ENCODE measurements at regions not wholly inside any gene's neighbourhood (a gene's known extent, or its start where the extent isn't known, plus 50 kb on each side); places are given as distances from the start of the nearest gene placed in this dataset.
"Not testable (repeated sequence)": the region's sequence is repeated elsewhere in the genome, so short reads cannot be mapped to it uniquely, and the experiment has no call there.

DNA sequence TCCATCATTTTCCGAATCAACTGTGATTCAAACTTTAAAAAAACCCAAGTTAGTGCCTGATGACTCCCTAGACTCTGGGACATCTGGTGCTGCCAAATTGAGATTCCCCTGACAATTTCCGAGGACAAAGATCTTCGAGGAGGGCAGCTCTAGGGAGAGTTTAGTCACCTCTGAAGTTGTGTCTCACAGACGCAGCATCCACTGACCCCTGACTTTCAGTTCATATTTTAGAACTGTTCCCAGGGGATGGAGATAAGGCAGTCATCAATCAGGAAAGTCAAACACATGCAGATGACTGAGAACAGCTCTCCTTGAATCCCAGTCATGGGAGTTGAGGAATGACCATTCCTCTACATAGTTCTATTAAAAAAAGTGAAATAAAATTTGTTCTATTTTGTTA is 643.9 kb downstream of the TRIML1 start:
- intact Hi-C loops (cut with DNase I): no loop called here
- 65 to 68% methylated on average over 4 of the region's 4 CpGs for WGBS, 2 donors
- TF ChIP-seq, protein P1, sequence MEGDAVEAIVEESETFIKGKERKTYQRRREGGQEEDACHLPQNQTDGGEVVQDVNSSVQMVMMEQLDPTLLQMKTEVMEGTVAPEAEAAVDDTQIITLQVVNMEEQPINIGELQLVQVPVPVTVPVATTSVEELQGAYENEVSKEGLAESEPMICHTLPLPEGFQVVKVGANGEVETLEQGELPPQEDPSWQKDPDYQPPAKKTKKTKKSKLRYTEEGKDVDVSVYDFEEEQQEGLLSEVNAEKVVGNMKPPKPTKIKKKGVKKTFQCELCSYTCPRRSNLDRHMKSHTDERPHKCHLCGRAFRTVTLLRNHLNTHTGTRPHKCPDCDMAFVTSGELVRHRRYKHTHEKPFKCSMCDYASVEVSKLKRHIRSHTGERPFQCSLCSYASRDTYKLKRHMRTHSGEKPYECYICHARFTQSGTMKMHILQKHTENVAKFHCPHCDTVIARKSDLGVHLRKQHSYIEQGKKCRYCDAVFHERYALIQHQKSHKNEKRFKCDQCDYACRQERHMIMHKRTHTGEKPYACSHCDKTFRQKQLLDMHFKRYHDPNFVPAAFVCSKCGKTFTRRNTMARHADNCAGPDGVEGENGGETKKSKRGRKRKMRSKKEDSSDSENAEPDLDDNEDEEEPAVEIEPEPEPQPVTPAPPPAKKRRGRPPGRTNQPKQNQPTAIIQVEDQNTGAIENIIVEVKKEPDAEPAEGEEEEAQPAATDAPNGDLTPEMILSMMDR (IDR thresholded peaks at IDR 0.05): no peak
- TF ChIP-seq POLR2A (IDR thresholded peaks at IDR 0.05): no peak
- Histone ChIP-seq H3K4me1 (no peaks in the 10 kb centered on the region), H3K36me3 (no peaks in the 10 kb centered on the region), H3K9me3 (no peaks in the 10 kb centered on the region), H3K4me3 (replicated peaks in 1 of 3) (no peak overlapping the region), H3K27ac (no peak overlapping the region), H3K27me3 (no peaks in the 10 kb centered on the region)
- DNase-seq: no peak

DNA sequence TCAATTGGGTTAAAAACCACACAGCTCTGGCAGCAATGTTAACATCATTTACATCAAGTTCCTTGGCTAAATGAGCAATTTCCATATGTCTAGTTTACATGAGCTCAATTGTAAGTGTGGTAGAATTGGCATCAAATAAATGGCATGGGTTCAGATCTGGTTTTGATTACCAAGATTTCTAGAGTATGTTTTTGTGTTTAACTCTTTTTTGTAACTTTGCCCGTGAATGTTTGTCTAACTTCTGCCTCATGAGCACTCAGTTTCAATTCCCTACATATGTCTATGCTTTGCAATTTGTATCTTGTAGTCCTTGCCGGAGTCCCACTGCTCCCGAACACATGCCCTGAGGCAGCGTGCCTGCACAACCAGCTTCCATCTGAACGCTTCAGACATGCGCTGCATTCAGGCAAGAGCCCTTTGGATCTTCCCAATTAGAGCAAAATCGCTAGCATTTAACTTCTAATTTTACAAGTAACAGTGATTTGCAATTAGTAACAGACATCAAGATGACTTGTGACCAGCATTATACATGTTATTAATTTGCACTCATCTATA is 644.4 kb downstream of the TRIML1 start:
- Histone ChIP-seq H3K4me3 (replicated peaks in 1 of 3) (no peak overlapping the region), H3K36me3 (no peaks in the 10 kb centered on the region), H3K4me1 (no peaks in the 10 kb centered on the region), H3K9me3 (no peaks in the 10 kb centered on the region), H3K27ac (no peak overlapping the region), H3K27me3 (no peaks in the 10 kb centered on the region)
- no peak for DNase-seq
- 79 to 85% methylated on average over 7 of the region's 7 CpGs for WGBS, 2 donors
- intact Hi-C loops (cut with DNase I): no loop called here
- TF ChIP-seq, protein P1 (IDR thresholded peaks at IDR 0.05): no peak
- TF ChIP-seq POLR2A (IDR thresholded peaks at IDR 0.05): no peak

DNA sequence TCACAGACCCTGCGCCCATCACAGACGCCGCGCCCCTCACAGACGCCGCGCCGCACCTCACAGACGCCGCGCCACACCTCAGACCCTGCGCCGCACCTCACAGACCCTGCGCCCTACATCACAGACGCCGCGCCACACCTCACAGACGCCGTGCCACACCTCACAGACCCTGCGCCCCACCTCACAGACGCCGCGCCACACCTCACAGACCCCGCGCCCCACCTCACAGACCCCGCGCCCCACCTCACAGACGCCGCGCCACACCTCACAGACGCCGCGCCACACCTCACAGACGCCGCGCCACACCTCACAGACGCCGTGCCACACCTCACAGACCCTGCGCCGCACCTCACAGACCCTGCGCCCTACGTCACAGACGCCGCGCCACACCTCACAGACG is 657.4 kb downstream of the TRIML1 start:
- H3K9me3 ChIP-seq; H3K27me3 ChIP-seq; H3K36me3 ChIP-seq; H3K27ac ChIP-seq; H3K4me1 ChIP-seq; DNase-seq; H3K4me3 ChIP-seq (replicated peaks in 1 of 3); intact Hi-C loops (cut with DNase I): not testable (repeated sequence)
- 92 to 95% methylated on average over 40 to 45 of the region's 46 CpGs for WGBS, 2 donors

DNA sequence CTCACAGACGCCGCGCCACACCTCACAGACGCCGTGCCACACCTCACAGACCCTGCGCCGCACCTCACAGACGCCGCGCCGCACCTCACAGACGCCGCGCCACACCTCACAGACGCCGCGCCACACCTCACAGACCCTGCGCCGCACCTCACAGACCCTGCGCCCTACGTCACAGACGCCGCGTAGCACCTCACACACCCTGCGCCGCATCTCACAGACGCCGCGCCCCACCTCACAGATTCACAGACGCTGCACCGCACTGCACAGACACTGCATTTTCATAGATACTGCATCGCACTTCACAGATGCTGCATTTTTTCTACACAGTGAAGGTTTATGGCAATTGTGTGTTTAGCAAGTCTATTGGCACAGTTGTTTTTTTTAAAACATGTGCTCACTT is 657.8 kb downstream of the TRIML1 start:
- H3K27me3 ChIP-seq; intact Hi-C loops (cut with DNase I); DNase-seq; H3K9me3 ChIP-seq; H3K27ac ChIP-seq; H3K4me1 ChIP-seq; H3K4me3 ChIP-seq (replicated peaks in 1 of 3); H3K36me3 ChIP-seq: not testable (repeated sequence)
- 85 to 92% methylated on average over 21 to 31 of the region's 32 CpGs for WGBS, 2 donors

DNA sequence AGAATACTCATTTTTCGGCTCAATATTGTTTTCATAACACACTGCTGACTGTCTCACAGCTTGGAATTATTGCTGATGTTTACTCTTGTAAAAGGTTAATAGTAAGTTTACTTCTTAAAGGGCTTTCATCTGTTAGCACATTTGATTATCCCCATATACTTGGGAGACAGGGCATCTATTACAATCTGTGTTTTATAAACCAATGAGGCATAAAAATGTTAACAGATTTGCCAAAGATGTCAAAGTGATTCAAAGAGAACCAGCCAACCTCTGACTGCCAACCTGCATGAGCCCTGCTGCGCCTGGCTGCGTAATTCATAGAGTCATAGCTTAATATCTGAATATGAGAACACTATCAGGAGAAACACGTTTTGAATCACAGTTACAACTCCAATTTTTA is 665.6 kb downstream of the TRIML1 start:
- no peak for TF ChIP-seq POLR2A (IDR thresholded peaks at IDR 0.05)
- TF ChIP-seq, protein P1 (IDR thresholded peaks at IDR 0.05): no peak
- intact Hi-C loops (cut with DNase I): no loop called here
- Histone ChIP-seq H3K4me3 (replicated peaks in 1 of 3) (no peak overlapping the region), H3K9me3 (no peaks in the 10 kb centered on the region), H3K4me1 (no peaks in the 10 kb centered on the region), H3K36me3 (no peaks in the 10 kb centered on the region), H3K27me3 (no peaks in the 10 kb centered on the region), H3K27ac (no peak overlapping the region)
- WGBS, 2 donors: 77 to 80% methylated on average over 4 of the region's 4 CpGs
- DNase-seq: no peak

DNA sequence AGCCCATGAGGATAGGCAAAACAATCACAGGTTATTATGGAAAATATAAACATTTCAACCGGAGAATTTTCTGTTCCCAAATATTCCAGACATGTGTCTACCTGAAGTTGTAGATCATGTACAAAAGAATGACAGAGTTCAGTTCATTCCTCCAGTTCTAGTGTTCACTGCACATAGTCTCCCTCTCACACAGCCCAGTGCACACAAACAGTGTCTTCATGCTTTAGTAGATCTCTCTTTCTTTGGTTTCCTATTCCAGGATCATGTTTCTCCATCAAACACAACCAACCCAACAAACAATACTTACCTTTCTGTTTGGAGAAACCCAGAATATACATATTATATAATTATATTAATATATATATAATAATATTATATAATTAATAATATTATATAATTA is 671.9 kb downstream of the TRIML1 start:
- intact Hi-C loops (cut with DNase I): no loop called here
- no peak for TF ChIP-seq POLR2A (IDR thresholded peaks at IDR 0.05)
- TF ChIP-seq, protein P1 (IDR thresholded peaks at IDR 0.05): no peak
- no peaks in the 10 kb centered on the region for H3K4me1 ChIP-seq
- WGBS, 2 donors: 93 to 100% methylated on average over 1 of the region's 1 CpG
- no peak overlapping the region for H3K4me3 ChIP-seq (replicated peaks in 1 of 3)
- DNase-seq: no peak
- H3K27me3 ChIP-seq: no peaks in the 10 kb centered on the region
- H3K36me3 ChIP-seq: no peaks in the 10 kb centered on the region
- no peak overlapping the region for H3K27ac ChIP-seq
- no peaks in the 10 kb centered on the region for H3K9me3 ChIP-seq

All from thyroid gland (tissue), 4 donors.